ENCODE measurements at regions not wholly inside any gene's neighbourhood (a gene's known extent, or its start where the extent isn't known, plus 50 kb on each side); places are given as distances from the start of the nearest gene placed in this dataset.

DNA sequence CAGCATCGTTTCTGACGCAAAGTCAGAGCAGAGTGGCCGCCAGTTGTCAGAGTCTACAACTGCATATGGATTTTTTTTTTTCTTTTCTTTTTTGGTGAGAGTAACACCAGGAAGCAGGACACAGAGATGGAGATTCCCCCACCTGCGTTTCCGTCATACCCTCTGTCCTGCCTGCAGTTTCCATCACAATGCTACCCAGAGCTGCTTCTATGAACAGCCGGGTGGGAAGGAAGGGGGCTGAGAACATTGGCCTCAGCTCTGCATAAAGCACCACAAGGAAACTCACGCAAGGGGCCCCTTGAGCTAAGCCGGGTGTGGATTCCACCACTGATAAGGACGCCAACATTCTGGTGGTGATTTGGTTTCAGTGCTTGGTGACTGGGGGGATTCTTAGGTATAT lies 183.5 kb upstream of the AFDN start:
- no peak for DNase-seq

DNA sequence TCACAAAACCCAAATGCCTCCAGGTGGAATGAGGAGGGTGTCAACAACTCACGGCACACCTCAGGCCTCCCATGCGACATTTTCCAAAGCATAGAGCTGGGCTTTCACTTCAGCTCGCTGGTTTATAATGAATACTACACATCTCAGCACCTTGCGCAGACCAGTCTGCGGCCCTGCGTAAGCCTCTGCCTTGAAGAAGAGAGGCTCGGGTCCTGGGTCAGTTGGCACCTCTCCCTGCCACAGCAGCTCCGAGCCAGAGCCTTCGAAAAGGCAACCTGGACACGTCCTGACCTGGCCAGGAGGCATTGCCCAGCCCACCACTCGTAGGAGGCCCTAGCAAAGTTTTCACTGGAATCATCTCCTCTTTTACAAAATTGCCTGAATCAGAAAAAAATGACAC lies 183.0 kb upstream of the AFDN start:
- DNase-seq = no peak

DNA sequence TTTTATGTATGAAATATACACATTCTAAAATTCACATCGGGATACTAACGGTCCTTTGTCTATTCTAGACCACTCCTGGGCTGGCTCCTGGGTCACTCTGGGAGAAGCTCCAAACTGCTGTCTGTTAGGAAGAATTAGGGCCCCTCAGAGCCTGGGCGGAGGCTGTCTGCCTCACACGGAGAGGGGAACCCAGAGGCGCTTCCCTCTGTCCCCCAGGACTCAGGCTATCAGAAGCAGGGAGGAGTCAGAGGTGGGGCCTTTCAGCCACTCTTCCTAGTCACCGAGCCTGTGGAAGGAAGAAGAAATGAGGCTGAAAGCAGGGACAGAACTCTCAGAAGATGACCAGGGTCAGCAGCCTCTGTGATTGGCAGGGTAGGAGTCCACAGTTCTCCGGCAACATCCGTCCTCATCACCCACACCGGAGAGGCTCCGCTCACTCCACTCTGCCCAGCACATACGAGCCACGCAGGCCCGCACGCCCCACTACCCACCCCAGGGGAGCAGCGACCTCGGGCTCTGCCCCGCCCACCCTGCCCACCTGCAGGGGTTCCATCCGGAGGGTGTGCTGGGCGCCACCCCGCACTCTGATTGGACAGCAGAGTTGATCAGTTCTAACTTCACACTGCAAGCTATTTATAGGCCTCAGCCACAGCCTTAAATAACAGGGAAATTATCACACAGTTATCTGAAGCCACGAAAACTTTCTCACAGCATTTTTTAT lies 182.1 kb upstream of the AFDN start:
- DNase-seq = no peak

DNA sequence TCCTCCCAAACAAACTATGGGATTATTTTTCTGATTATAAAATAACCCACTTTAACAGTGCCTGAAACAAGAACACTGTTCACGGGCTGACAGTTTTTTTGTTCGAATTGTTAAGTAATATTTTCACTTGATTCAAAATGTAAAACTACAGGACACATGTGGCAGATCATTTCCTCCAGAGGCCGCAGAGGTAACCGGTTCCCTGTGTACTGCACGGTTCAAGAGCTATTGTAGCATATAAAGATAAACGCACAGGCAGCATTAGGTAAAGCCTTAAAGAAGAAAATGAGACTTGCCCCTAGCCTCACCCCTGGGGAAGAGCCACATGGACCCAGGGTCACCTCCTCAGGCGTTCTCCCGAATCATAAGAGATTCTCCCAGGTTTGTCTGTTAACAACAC lies 181.3 kb upstream of the AFDN start:
- no peak for DNase-seq

DNA sequence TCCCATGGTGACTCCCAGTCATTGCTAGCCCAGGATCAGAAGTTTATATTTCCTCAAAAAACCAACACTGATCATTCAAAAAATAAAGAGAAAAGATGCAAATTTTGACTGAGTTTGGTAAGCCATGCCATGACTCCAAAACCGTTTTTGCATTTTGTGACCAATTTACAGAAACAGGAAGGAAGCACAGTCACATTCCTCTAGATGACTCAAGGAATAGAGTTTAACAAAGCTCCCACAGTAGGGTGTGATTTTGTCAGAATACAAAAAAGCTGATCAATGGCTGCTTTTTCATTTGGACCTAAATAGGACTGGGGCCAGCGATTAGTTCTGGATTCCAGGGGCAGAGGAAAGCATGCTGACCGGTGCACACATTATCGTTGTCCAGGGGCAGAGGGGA lies 179.4 kb upstream of the AFDN start:
- DNase-seq = no peak

DNA sequence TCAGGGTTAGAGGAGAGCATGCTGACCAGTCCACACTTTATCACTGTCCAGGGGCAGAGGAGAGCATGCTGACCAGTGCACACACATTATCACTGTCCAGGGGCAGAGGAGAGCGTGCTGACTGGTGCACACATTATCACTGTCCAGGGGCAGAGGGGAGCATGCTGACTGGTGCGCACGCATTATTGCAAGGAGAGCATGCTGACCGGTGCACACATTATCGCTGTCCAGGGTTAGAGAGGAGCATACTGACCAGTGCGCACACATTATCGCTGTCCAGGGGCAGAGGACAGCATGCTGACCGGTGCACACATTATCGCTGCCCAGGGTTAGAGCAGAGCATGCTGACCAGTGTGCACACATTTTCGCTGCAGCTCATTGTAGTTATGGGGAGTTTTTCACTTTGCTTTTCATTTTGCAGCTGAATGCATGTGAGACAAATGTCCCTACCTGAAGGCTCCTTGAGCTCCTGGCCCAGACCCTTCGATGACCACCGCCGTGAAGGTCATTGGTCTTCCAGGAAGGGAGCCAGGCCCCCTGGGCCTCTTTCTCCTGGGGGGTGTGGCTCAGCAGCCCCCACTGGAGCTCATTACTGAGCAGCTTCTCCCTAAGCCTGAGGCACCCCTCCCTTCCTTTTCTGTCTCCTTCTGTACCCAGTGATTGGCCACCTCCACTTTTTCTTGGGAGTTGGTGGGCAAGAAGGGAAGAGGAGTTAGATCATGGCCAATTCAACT lies 178.8 kb upstream of the AFDN start:
- no peak for DNase-seq

DNA sequence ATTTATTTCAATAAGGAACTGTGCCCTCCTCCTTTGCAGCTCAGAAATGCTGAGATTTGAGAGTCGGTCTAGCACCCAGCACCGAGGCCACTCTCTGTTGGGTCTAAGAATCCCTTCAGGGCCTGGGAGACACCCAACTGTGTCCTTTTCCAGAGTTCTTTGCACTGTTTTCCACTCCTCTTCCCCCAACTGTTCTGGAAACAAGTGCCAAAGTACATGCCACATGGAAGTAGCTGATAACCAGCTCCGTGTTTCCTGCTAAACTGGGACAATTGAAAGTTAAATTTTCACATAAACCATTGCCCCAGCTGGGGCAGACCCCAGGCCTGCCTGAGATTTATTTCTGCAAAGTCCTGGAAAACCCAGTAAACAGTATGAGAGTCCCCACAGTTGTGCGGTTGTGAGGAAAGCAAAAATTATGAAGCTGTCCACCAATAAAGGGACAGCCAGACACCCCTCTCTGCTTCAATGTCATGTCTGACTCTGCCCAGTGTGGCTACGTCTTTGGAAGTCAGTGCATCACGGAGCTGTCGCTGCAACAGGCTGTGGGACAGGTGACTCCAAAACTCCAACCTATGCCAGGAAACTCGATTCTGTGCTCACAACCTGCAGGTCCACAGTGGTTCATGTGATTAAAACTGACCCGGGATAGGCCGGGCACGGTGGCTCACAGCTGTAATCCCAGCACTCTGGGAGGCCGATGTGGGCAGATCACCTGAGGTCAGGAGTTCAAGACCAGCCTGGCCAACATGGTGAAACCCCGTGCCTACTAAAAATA lies 178.0 kb upstream of the AFDN start:
- DNase-seq = no peak

DNA sequence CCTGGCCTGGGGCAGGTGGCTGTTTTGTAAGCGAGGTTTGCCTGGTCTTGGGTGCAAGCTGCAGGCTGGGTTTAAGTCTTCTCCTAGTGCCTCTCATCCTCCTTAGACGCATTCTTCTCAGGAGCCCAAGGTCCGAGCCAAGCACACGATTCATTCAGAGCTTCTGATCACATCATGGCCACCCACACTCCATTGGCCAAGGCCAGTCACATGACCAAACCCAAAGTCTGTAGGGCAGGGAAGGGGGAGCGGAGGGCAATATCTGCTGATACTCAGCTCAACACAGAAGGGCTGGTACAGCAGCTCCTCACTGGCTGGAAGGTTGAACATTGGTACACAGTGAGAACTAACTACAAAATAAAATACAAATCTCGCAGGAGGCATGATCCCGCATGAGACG lies 177.2 kb upstream of the AFDN start:
- DNase-seq = no peak

DNA sequence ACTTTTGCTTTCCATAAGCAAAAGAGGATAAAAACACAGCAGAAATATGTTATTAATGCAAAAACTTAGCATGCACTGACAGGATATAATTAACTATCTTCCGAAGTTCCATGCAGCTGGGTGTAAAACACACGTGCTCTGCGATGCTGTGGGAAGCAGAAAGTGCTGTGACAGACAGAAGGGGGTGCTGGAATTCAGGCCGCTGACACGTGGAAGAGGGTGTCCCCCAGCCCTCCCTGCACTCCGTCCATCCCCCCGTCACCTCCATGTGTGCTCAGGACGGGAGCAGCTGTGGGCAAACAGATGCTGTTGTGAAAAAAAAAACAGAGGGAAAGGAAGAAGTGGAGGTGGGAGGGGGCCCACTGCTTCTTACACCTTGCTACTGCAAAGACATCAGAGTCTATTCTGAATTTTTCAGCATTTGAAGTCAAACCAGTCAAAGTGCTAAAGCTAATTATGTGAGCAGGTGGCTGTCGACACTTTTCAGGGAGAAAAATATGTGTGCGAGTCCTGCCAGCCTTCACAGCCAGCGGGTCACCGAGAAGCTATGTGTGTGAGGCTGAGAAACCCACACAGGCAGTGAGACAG lies 175.9 kb upstream of the AFDN start:
- no peak for DNase-seq

DNA sequence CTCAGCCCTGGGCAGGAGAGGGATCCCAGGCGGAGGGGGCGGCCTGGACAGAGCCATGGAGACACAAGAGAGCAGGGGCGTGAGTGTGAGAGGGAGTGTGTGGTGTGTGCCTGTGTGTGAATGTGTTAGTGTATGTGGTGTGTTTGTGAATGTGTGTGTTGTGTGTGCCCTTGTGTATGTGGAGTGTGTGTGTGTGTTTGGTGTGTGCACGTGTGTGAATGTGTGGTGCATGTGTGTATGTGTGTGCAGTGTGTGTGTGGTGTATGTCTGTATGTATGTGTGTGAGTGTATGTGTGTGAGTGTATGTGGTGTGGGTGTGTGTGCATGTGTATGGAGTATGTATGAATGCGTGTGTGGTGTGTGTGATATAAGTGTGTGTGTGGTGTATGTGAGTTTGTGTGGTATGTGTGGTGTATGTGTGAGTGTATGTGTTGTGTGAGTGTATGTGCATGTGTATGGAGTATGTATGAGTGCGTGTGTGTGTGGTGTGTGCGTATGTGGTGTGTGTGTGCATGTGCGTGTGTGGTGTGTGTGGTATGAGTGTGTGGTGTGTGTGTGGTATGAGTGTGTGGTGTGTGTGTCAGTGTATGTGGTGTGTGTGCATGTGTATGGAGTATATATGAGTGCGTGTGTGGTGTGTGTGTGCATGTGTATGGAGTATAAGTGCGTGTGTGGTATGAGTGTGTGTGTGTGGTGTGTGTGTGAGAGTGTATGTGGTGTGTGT lies 175.2 kb upstream of the AFDN start:
- no peak for DNase-seq

DNA sequence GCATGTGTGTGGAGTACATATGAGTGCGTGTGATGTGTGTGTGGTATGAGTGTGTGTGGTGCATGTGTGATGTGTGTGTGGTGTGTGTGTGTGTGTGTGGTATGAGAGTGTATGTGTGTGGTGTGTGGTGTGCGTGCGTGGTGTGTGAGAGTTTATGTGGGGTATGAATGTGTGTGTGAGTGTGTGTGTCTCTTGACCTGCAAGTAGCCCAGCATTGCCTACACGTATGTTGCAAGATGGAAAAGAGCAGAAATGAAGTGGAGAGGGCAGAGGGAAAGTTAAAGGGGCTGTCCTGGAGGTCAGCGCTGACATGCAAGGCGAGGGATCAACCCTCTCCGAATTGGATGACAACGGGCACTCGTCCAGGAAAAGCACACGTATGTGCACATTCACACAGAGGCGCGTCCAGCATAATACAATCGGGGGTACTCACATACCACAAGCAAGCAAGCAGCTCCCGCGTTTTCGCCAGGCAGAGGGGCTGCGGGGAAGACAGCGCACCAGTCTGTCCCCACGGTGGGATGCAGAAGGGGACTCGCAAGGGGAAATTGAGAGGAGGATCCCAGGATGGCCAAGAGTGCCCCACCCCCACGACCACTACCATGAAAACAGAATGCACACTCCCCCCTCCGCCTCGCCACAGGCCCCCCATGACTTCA lies 174.5 kb upstream of the AFDN start:
- DNase-seq = no peak

DNA sequence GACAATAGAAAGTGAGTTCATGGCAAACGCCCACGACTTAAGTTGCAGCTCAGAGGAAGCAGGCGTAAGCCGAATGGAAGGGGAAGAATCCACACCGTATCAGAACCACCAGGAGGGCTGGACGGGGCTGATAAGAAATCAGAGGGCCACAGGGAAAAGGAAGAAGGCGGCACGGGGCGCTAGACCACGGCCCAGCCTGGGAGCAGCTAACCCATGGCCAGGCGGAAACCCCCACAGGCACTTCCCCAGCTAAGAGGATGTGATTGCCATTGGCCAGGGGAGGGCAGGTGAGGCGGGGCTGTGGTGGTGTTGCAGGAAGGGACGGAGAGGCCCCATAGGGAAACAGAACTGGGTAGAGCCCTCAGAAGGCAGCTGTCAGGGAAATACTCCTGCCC lies 174.0 kb upstream of the AFDN start:
- DNase-seq = no peak

DNA sequence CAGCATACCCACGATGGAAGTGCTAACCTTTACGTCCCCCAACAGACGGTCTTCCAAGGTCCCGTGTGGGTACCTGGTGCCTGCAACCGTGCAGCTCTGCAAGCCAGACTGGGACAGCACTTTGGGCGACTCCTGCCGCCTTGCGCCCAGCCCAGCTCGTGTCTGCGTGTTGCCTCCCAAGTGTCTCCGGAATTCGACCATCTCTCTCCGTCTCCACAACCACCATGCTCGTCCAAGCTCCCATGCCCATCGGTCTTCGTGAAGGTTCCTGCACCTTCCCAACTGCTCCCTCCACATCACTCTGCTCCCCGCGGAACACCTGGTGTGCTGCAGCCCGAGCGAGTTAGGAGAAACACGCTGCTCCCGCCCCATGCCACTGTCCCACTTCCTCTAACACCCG lies 173.2 kb upstream of the AFDN start:
- no peak for DNase-seq

DNA sequence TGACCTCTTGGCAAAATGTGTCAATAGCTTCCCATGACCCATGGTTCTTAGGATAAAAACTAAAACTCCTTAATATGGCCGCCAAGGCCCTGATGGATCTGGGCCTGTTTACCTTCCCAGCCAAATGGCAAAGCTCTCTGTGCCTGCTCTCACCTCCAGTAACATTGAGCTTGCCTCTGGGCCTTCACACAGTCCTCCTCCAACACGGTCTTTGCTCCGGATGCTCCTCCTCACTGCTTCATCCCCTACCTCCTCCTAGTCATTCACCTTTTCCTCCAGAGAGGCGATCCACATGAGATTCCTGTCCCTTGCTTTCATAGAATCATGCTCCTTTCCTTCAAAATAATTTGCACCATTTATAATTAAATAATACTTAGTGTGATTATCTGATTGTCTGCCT lies 172.3 kb upstream of the AFDN start:
- DNase-seq = no peak

DNA sequence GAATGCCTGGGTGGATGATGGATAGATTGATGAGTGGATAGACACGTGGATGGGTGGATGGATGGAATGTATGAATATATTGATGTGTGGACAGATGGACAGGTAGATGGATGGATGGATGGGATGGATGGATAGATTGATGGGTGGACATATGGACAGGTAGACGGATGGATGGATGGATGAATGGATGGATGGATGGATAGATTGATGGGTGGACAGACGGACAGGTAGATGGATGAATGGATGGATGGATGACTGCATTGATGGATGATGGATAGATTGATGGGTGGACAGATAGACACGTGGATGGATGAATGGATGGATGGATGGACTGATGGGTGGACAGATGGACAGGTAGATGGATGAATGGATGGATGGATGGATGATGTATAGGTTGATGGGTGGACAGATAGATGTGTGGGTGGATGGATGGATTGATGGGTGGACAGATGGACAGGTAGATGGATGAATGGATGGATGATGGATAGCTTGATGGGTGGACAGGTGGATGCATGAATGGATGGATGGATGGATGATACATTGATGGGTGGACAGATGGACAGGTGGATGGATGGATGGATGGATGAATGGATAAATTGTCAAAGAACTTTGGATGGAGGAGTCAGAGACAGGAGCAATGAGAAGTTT lies 171.4 kb upstream of the AFDN start:
- DNase-seq = no peak

DNA sequence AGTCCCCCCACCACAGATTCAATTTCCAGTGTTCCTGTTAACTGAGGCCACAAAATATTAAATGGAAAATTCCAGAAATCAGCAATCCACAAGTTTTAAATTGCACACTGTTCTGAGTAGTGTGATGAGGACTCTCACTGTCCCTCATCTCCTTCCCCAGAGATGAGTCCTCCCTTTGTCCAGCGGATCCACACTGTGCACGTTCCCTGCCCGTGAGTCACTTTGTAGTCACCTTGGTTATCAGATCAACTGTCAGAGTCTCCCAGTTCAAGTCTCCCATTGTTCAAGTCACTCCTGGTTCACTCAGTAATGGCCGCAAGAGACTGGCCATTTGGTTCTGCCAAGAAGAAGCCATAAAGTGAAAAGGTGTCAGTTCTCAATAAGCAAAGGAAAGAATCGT lies 168.6 kb upstream of the AFDN start:
- DNase-seq = no peak

DNA sequence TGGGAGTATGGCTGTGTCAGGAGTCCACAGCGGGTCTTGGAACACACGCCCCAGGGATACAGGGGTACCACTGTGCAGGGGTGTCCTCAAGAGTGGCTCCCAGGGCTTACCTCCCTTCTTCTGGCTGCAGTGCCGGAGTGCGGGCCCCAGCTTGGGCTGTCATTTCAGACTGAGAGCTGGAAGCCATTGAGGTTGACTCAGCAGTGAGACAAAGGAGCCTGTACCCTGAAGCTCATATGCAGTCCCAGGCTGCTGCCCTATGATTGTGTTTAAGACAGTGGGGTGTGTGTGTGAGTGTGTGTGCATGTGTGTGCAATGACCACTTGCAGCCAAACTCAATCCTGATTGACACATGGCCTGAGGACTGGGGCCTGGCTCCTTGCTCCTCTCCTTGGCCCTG lies 167.7 kb upstream of the AFDN start:
- no peak for DNase-seq

DNA sequence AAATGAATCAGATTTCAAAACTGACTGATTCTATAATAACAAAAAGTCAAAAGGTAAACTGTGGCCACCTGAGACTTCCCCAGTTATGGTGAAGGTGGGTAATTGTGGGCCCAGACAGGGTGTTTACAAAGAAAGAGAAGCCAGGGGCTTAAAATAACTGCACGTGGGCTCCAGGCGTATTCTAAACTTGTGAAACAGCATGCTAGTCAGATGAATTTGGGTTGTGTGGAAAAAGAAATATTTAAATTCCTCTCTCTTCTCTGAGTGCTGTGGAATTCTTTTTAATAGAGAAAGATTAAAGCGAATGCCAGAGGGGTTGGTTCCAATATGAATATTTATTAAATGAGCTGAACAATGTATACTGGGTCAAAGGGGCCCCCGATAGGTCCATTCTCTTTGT lies 166.3 kb upstream of the AFDN start:
- DNase-seq = no peak

DNA sequence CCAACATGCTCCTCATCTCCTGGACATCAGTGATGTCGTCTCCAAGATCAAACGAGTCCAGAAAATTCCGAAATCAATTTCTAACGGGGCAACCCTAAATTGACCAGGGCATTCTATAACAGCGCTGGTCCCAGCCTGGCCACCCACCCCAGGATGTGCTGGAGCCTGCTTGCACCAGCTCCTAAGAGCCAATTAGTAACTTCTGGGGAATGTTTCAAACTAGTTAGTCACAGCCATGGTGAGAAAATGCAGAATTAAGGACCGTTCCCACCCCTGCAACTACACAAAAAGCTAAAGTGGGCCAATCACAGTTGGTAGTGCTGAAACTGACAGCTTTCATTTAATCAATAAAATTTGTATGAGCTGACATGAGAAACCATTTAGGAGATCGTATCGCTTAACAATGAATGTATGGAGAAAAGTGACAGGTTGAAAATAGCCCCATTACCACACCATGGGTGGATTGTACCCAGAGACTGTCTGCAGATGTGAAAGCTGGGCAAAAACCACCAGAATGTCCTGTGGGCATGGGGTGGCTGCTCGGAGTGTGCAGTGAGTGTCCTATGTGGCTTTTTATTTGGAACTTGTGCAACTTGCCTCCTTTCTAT lies 165.7 kb upstream of the AFDN start:
- DNase-seq = no peak

DNA sequence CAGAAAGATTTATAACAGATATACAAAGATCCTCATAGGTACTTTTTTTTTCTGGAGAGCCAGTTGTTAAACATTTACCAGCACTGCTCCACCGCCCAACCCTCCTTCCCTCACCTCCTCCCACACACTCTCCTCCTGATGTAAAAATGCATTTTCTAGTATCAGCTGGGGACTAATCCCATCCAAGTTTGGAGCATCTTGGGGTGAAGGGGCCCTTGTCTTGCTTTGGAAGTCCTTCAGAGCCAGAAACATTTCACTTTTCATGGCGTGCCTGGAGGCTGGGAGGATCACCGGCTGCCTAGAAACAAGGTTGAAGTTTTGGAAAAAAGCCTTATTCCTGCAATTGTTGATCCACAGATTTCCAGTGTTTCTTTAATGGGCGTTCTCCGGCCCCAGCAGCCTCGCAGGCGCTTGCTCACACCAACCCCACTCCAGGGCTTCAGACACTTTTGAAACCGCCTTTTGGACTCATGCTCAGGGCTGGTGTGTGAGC lies 165.1 kb upstream of the AFDN start:
- no peak for DNase-seq

All from NCI-H2029 treated with DMSO at 0.1 percent for 48 hours (cell line).